DND-41 (cell line): ENCODE measurements at regions not wholly inside any gene's neighbourhood (a gene's known extent, or its start where the extent isn't known, plus 50 kb on each side); places are given as distances from the start of the nearest gene placed in this dataset.

Source experiments
- EZH2 ChIP-seq: IDR thresholded peaks from 3 replicates; pipeline ENCODE4 v1.6.1; 2012; ENCODE audit warnings: borderline replicate concordance, low read depth, mild to moderate bottlenecking, moderate library complexity, low read length, inconsistent platforms; ENCODE audit not compliant: severe bottlenecking
- TF ChIP-seq, protein P1 (sequence below): IDR thresholded peaks from 2 replicates; pipeline ENCODE4 v1.5.1; 2012; ENCODE audit warnings: borderline replicate concordance, low read length, moderate library complexity, mild to moderate bottlenecking; ENCODE audit not compliant: poor library complexity, severe bottlenecking; ENCODE audit errors: extremely low read depth

DNA sequence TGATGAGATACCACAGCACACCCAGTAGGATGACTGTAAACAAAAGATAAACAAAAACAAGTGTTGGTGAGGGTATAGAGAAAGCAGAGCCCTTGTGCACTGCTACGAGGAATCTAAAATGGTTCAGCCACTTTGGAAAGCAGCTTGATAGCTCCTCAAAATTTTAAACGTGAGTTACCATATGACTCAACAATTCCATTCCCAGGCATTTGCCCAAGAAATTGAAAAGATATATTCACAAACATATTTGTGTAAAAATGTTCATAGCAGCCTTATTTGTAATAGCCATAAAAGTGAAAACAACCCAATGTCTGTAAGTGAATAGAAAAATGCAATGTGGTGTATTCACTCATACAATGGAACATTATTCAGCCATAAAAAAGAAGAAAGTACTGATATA is 141.0 kb upstream of the BTBD3 start:
- TF ChIP-seq, protein P1, sequence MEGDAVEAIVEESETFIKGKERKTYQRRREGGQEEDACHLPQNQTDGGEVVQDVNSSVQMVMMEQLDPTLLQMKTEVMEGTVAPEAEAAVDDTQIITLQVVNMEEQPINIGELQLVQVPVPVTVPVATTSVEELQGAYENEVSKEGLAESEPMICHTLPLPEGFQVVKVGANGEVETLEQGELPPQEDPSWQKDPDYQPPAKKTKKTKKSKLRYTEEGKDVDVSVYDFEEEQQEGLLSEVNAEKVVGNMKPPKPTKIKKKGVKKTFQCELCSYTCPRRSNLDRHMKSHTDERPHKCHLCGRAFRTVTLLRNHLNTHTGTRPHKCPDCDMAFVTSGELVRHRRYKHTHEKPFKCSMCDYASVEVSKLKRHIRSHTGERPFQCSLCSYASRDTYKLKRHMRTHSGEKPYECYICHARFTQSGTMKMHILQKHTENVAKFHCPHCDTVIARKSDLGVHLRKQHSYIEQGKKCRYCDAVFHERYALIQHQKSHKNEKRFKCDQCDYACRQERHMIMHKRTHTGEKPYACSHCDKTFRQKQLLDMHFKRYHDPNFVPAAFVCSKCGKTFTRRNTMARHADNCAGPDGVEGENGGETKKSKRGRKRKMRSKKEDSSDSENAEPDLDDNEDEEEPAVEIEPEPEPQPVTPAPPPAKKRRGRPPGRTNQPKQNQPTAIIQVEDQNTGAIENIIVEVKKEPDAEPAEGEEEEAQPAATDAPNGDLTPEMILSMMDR, result no peak
- TF ChIP-seq EZH2, result no peak
